H9 (cell line): ENCODE measurements at regions not wholly inside any gene's neighbourhood (a gene's known extent, or its start where the extent isn't known, plus 50 kb on each side); places are given as distances from the start of the nearest gene placed in this dataset.

ENCODE experiments used
- DNase-seq: peaks from one replicate; pipeline ENCODE4 v3.0.0-alpha.2; 2017
- H2AFZ ChIP-seq: one replicate; pipeline ENCODE4 v1.6.1; 2013; ENCODE audit warnings: mild to moderate bottlenecking, low read length, control low read depth, moderate library complexity
- H2AK5ac ChIP-seq: 2 replicates; pipeline ENCODE4 v1.6.1; 2013; ENCODE audit warnings: low read length, control low read depth, mixed read lengths; ENCODE audit not compliant: insufficient read length
- H2BK120ac ChIP-seq: one replicate; pipeline ENCODE4 v1.6.1; 2013; ENCODE audit warnings: low read depth, mild to moderate bottlenecking, low read length, control low read depth, inconsistent platforms; ENCODE audit not compliant: poor library complexity, severe bottlenecking
- H2BK12ac ChIP-seq: 2 replicates; pipeline ENCODE4 v1.6.1; 2013; ENCODE audit warnings: low read length, control low read depth, mixed read lengths, low read depth; ENCODE audit not compliant: insufficient read length
- H2BK15ac ChIP-seq: 2 replicates; pipeline ENCODE4 v1.6.1; 2013; ENCODE audit warnings: low read depth, low read length, control low read depth
- H2BK20ac ChIP-seq: one replicate; pipeline ENCODE4 v1.6.1; 2013; ENCODE audit warnings: low read depth, mild to moderate bottlenecking, low read length, control low read depth, inconsistent platforms; ENCODE audit not compliant: poor library complexity, severe bottlenecking
- H2BK5ac ChIP-seq: 2 replicates; pipeline ENCODE4 v1.6.1; 2013; ENCODE audit warnings: low read length, control low read depth, mixed read lengths; ENCODE audit not compliant: insufficient read length
- H3K14ac ChIP-seq: 2 replicates; pipeline ENCODE4 v1.6.1; 2013; ENCODE audit warnings: low read length, control low read depth; ENCODE audit not compliant: insufficient read depth
- H3K18ac ChIP-seq: 2 replicates; pipeline ENCODE4 v1.6.1; 2013; ENCODE audit warnings: low read depth, mild to moderate bottlenecking, mixed read lengths, low read length, control low read depth; ENCODE audit not compliant: insufficient read length
- H3K23ac ChIP-seq: 2 replicates; pipeline ENCODE4 v1.6.1; 2013; ENCODE audit warnings: low read length, control low read depth, mixed read lengths, low read depth; ENCODE audit not compliant: insufficient read length
- H3K23me2 ChIP-seq: 2 replicates; pipeline ENCODE4 v1.6.1; 2013; ENCODE audit warnings: low read depth, mild to moderate bottlenecking, mixed read lengths, low read length, control low read depth; ENCODE audit not compliant: insufficient read length, poor library complexity, severe bottlenecking
- H3K27ac ChIP-seq: 2 replicates; pipeline ENCODE4 v1.5.1; 2013; ENCODE audit warnings: low read length, control low read depth, mixed read lengths, low read depth; ENCODE audit not compliant: insufficient read length
- H3K27me3 ChIP-seq: 2 replicates; pipeline ENCODE4 v1.6.1; 2013; ENCODE audit warnings: low read length, control low read depth, inconsistent platforms; ENCODE audit not compliant: insufficient read depth
- H3K4ac ChIP-seq: 2 replicates; pipeline ENCODE4 v1.6.1; 2013; ENCODE audit warnings: low read depth, mild to moderate bottlenecking, control low read depth, inconsistent platforms, low read length, moderate library complexity
- H3K4me1 ChIP-seq: 2 replicates; pipeline ENCODE4 v1.6.1; 2013; ENCODE audit warnings: low read length, control low read depth, inconsistent platforms; ENCODE audit not compliant: insufficient read depth
- H3K4me2 ChIP-seq: 2 replicates; pipeline ENCODE4 v1.6.1; 2013; ENCODE audit warnings: low read length, control low read depth, mixed read lengths; ENCODE audit not compliant: insufficient read length, insufficient read depth
- H3K56ac ChIP-seq: 2 replicates; pipeline ENCODE4 v1.6.1; 2013; ENCODE audit warnings: low read depth, mild to moderate bottlenecking, mixed read lengths, low read length, control low read depth; ENCODE audit not compliant: insufficient read length
- H3K79me1 ChIP-seq: 2 replicates; pipeline ENCODE4 v1.6.1; 2013; ENCODE audit warnings: low read depth, mild to moderate bottlenecking, moderate library complexity, low read length, control low read depth, inconsistent platforms; ENCODE audit not compliant: insufficient read depth, poor library complexity, severe bottlenecking
- H3K79me2 ChIP-seq: 2 replicates; pipeline ENCODE4 v1.6.1; 2013; ENCODE audit warnings: low read length, control low read depth, inconsistent platforms; ENCODE audit not compliant: insufficient read depth
- H3K9ac ChIP-seq: 2 replicates; pipeline ENCODE4 v1.6.1; 2013; ENCODE audit warnings: low read length, control low read depth, mixed read lengths; ENCODE audit not compliant: insufficient read length; ENCODE audit errors: extremely low read depth
- H3K9me3 ChIP-seq: one replicate; pipeline ENCODE4 v1.6.1; 2013; ENCODE audit warnings: low read depth, low read length, inconsistent platforms; ENCODE audit not compliant: control insufficient read depth
- H3T11ph ChIP-seq: one replicate; pipeline ENCODE4 v1.6.1; 2013; ENCODE audit warnings: mild to moderate bottlenecking, low read length, control low read depth, inconsistent platforms
- H4K20me1 ChIP-seq: one replicate; pipeline ENCODE4 v1.6.1; 2013; ENCODE audit not compliant: control insufficient read depth, insufficient read length, insufficient read depth
- H4K5ac ChIP-seq: 2 replicates; pipeline ENCODE4 v1.6.1; 2013; ENCODE audit warnings: low read depth, mild to moderate bottlenecking, mixed read lengths, low read length, control low read depth; ENCODE audit not compliant: insufficient read length
- H4K8ac ChIP-seq: replicated peaks from 2 replicates; pipeline ENCODE4 v1.6.1; 2013; ENCODE audit warnings: low read length, control low read depth, mixed read lengths, low read depth; ENCODE audit not compliant: insufficient read length
- H4K91ac ChIP-seq: 2 replicates; pipeline ENCODE4 v1.6.1; 2013; ENCODE audit warnings: low read depth, mild to moderate bottlenecking, moderate library complexity, mixed read lengths, low read length, control low read depth; ENCODE audit not compliant: insufficient read length
- H3K27ac Mint-ChIP-seq, 3 experiments: 2 replicates in 2 of 3; 3 replicates in 1 of 3; pipeline ENCODE4 v1.8.0; 2020 to 2021; ENCODE audit warnings: mixed read lengths in 3 of 3, mild to moderate bottlenecking in 1 of 3, moderate library complexity in 1 of 3
- H3K27me3 Mint-ChIP-seq: 2 replicates; pipeline ENCODE4 v1.8.0; 2021; ENCODE audit warnings: low read depth, mild to moderate bottlenecking, moderate library complexity, mixed read lengths
- H3K36me3 Mint-ChIP-seq, 3 experiments: 2 replicates in 2 of 3; 3 replicates in 1 of 3; pipeline ENCODE4 v1.8.0; 2020 to 2021; ENCODE audit warnings: low read depth in 3 of 3, mixed read lengths in 3 of 3; ENCODE audit not compliant: insufficient read depth in 1 of 3
- H3K4me1 Mint-ChIP-seq, 2 experiments: 2 replicates each; pipeline ENCODE4 v1.8.0; 2020; ENCODE audit warnings: mixed read lengths in 2 of 2
- H3K4me3 Mint-ChIP-seq, 2 experiments: 2 replicates in 1 of 2; 3 replicates in 1 of 2; pipeline ENCODE4 v1.8.0; 2020 to 2021; ENCODE audit warnings: mild to moderate bottlenecking in 2 of 2, mixed read lengths in 2 of 2, moderate library complexity in 1 of 2
- H3K9me3 Mint-ChIP-seq, 2 experiments: 2 replicates in 1 of 2; 3 replicates in 1 of 2; pipeline ENCODE4 v1.8.0; 2020; ENCODE audit warnings: mild to moderate bottlenecking in 2 of 2, mixed read lengths in 2 of 2, moderate library complexity in 1 of 2
- whole genome bisulfite sequencing: extraction: QIAGEN DNeasy Blood & Tissue Kit; methylation state at CpG from one replicate; pipeline ENCODE4 v1.1.7; 2013; ENCODE audit warnings: missing lambda C conversion rate, low lambda C conversion rate, mixed read lengths; ENCODE audit not compliant: insufficient read length; ENCODE audit errors: extremely low coverage; 5-methylcytosine and 5-hydroxymethylcytosine counted together
- TF ChIP-seq, protein P1 (sequence below): fragments of 200-600 bp; sonication (generic); conservative IDR thresholded peaks from 3 replicates; pipeline ENCODE4 v1.8.0; 2021; ENCODE audit warnings: antibody characterized with exemption, mild to moderate bottlenecking

DNA sequence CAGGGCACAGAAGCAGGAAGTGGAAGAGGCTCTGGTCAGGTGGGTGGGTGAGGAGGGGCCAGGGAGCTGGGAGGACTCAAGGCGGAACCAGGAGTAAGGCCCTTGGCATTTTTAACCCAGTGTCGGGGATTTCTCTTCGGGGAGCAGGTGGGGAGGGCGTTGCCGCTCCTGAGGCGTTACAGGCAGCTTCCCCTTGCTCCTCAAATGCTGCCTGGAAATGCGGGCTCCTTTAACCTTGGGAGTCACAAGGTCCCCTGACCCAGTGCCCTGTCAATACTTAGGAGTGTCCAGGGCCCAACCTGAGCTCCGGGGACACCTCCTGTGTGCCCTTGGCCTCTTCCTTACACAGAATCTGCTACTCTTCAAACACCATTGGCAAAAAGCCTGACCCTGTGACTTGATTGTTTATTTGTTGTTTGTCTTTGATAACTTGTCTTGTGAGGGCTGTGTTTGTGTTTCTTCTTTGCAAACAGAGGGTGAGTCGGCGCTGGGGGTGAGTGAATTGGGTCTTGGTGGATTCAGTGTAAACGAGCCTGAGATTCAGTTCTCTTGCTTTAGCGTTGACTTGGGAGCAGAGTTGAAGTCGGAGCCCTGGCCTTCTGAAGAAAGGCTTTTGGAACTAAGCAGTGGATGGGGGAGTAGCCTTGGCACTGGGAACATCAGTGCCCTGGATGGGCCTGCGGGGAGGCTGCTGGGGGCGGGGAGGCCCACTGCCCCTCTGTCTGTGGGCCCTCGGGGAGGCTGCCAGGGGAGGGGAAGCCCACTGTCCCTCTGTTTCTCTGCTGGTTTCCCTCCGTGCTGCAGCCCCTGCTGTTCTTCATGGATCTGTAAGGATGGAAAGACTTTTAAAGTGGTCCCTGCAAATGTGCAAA lies 300.7 kb upstream of the IRX4 start:
- H3K27me3 Mint-ChIP-seq = no peaks in the 10 kb centered on the region; the same call in 1 of the 2 replicates
- Histone ChIP-seq H2BK12ac (no peak overlapping the region), H2BK15ac (no peak overlapping the region), H3K23ac (no peak overlapping the region), H4K20me1 (no peaks in the 10 kb centered on the region), H2BK5ac (no peak overlapping the region), H4K91ac (no peak overlapping the region), H3K4me1 (no peaks in the 10 kb centered on the region), H3K79me2 (no peaks in the 10 kb centered on the region), H3K4ac (no peak overlapping the region), H3K14ac (no peak overlapping the region; the same call in 1 of the 2 replicates), H2BK20ac (no peak overlapping the region), H4K8ac (no peak overlapping the region), H2AFZ (no peak overlapping the region), H4K5ac (no peak overlapping the region), H3K9ac (no peak overlapping the region), H2BK120ac (no peak overlapping the region), H3K27ac (no peak overlapping the region), H3K79me1 (no peaks in the 10 kb centered on the region), H3T11ph (no peak overlapping the region), H3K23me2 (no peaks in the 10 kb centered on the region), H3K27me3 (no peaks in the 10 kb centered on the region), H3K9me3 (no peaks in the 10 kb centered on the region), H3K18ac (no peak overlapping the region), H3K56ac (no peak overlapping the region), H2AK5ac (no peak overlapping the region), H3K4me2 (no peak overlapping the region)
- H3K27ac Mint-ChIP-seq = no peak overlapping the region
- no CpG with 5 or more reads among the region's 17 CpGs for WGBS
- TF ChIP-seq, protein P1, sequence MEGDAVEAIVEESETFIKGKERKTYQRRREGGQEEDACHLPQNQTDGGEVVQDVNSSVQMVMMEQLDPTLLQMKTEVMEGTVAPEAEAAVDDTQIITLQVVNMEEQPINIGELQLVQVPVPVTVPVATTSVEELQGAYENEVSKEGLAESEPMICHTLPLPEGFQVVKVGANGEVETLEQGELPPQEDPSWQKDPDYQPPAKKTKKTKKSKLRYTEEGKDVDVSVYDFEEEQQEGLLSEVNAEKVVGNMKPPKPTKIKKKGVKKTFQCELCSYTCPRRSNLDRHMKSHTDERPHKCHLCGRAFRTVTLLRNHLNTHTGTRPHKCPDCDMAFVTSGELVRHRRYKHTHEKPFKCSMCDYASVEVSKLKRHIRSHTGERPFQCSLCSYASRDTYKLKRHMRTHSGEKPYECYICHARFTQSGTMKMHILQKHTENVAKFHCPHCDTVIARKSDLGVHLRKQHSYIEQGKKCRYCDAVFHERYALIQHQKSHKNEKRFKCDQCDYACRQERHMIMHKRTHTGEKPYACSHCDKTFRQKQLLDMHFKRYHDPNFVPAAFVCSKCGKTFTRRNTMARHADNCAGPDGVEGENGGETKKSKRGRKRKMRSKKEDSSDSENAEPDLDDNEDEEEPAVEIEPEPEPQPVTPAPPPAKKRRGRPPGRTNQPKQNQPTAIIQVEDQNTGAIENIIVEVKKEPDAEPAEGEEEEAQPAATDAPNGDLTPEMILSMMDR = no peak
- H3K4me1 Mint-ChIP-seq = no peaks in the 10 kb centered on the region
- H3K9me3 Mint-ChIP-seq = no peaks in the 10 kb centered on the region
- H3K4me3 Mint-ChIP-seq = no peak overlapping the region
- H3K36me3 Mint-ChIP-seq = no peaks in the 10 kb centered on the region
- no peak for DNase-seq
